Fibroblast of lung (primary cell): ENCODE measurements at regions not wholly inside any gene's neighbourhood (a gene's known extent, or its start where the extent isn't known, plus 50 kb on each side); places are given as distances from the start of the nearest gene placed in this dataset.

Experiments
- CTCF ChIP-seq, 2 donors: IDR thresholded peaks in 1 of 2; conservative IDR thresholded peaks in 1 of 2; 1 replicate in 1 of 2; 2 replicates in 1 of 2; pipeline ENCODE4 v1.5.1; 2011 to 2012; ENCODE audit warnings: low read length in 2 of 2, control low read depth in 1 of 2, inconsistent platforms in 1 of 2, low read depth in 1 of 2, mild to moderate bottlenecking in 1 of 2
- EZH2 ChIP-seq: IDR thresholded peaks from 2 replicates; pipeline ENCODE4 v1.5.1; 2012; ENCODE audit warnings: low read length, control low read depth, mild to moderate bottlenecking; ENCODE audit errors: missing control alignments

GRCh38 chr20:36090223-36090622 lies 64.3 kb upstream of the EPB41L1 start:
- TF ChIP-seq CTCF (conservative IDR thresholded peaks at IDR 0.05 in 1 of 2, IDR thresholded peaks at IDR 0.05 in 1 of 2; ENCODE audit: low read depth in 1 of 2, low read length in 2 of 2) (no peak), EZH2 (no peak)
